ENCODE measurements at regions not wholly inside any gene's neighbourhood (a gene's known extent, or its start where the extent isn't known, plus 50 kb on each side); places are given as distances from the start of the nearest gene placed in this dataset.

DNA sequence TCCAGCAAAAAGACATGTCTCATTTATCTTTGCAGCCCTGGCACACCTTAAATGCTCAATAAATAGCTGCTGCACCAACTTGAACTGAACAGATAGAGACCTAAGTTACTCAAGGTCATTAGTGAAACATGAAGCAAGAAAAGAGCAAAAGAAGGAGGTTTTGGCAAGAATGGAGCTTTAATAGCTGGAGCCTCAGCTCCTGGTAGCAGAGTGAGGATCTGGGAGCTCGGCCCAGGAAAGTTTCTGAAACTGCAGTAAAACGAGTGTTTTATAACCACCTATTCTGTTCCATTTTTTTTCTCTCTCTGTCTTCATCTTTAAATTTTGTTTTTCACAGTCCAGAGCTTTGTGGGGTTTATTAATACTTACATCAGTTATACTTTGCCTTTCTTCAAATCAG lies 207.5 kb downstream of the SETD4 start:
- Mint-ChIP-seq H3K9me3 (ENCODE audit: low read depth) (no peaks in the 10 kb centered on the region), H3K36me3 (ENCODE audit: low read depth) (no peaks in the 10 kb centered on the region), H3K27me3 (ENCODE audit: low read depth) (no peaks in the 10 kb centered on the region), H3K4me1 (ENCODE audit: low read depth) (peaks cover 49% of the 10 kb centered on the region), H3K27ac (ENCODE audit: unreplicated experiment) (no peak overlapping the region), H3K4me3 (ENCODE audit: unreplicated experiment) (no peak overlapping the region)
- TF ChIP-seq, protein P1, sequence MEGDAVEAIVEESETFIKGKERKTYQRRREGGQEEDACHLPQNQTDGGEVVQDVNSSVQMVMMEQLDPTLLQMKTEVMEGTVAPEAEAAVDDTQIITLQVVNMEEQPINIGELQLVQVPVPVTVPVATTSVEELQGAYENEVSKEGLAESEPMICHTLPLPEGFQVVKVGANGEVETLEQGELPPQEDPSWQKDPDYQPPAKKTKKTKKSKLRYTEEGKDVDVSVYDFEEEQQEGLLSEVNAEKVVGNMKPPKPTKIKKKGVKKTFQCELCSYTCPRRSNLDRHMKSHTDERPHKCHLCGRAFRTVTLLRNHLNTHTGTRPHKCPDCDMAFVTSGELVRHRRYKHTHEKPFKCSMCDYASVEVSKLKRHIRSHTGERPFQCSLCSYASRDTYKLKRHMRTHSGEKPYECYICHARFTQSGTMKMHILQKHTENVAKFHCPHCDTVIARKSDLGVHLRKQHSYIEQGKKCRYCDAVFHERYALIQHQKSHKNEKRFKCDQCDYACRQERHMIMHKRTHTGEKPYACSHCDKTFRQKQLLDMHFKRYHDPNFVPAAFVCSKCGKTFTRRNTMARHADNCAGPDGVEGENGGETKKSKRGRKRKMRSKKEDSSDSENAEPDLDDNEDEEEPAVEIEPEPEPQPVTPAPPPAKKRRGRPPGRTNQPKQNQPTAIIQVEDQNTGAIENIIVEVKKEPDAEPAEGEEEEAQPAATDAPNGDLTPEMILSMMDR (IDR thresholded peaks at IDR 0.05), result no peak
- DNase-seq (ENCODE audit: low spot score), result no peak

- Mint-ChIP-seq H3K27ac (ENCODE audit: unreplicated experiment) (peak overlapping the region; percentile 90), H3K4me1 (ENCODE audit: low read depth) (peaks cover 43% of the 10 kb centered on the region), H3K36me3 (ENCODE audit: low read depth) (no peaks in the 10 kb centered on the region), H3K9me3 (ENCODE audit: low read depth) (no peaks in the 10 kb centered on the region), H3K27me3 (ENCODE audit: low read depth) (no peaks in the 10 kb centered on the region), H3K4me3 (ENCODE audit: unreplicated experiment) (peak overlapping the region; percentile 34)
- no peak for DNase-seq (ENCODE audit: low spot score)
- TF ChIP-seq, protein P1 (IDR thresholded peaks at IDR 0.05), result no peak
Measured at GRCh38 chr21:35850542-35851103, 209.7 kb downstream of the SETD4 start.

DNA sequence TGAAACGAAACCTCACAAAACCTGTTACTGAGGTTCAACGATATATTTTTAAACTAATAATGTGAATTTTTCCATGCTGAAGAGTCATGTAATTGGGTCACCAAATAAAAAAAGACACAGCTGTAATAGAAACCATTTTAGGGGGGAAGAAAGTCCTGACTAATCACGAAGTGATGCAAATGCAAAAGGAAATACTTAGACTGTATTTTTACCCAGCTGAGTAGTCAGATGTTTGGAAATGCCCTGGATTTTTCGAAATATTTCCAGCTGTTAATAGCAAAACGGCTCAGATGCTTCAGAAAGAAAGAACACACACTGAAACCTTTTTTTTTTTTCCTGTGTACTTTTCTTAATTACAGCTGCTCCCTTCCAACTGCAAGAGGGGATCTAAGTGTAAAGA lies 210.3 kb downstream of the SETD4 start:
- DNase-seq (ENCODE audit: low spot score), result no peak
- Mint-ChIP-seq H3K36me3 (ENCODE audit: low read depth) (no peaks in the 10 kb centered on the region), H3K4me3 (ENCODE audit: unreplicated experiment) (peak overlapping the region; percentile 34), H3K27me3 (ENCODE audit: low read depth) (no peaks in the 10 kb centered on the region), H3K27ac (ENCODE audit: unreplicated experiment) (peak overlapping the region; percentile 90), H3K9me3 (ENCODE audit: low read depth) (no peaks in the 10 kb centered on the region), H3K4me1 (ENCODE audit: low read depth) (peaks cover 41% of the 10 kb centered on the region)
- TF ChIP-seq, protein P1 (IDR thresholded peaks at IDR 0.05), result no peak

DNA sequence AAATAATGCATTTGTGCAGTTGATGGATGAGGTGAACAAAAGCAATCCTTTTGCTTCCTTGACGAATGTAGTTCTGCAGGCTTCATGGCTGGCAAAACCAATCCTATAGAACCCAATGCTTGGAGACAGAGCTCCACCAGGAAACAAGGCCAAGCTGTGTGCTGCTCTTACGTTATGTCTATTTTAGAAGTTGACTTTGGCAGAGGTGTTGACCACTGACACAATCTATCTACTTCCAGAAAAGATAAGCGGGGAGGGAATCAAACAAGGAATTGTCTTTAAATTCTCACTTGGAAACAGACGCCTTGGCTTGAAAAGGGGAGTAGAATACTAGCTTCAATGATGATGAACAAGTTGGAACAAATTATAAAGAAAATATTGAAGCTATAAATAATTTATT lies 211.2 kb downstream of the SETD4 start:
- Mint-ChIP-seq H3K4me1 (ENCODE audit: low read depth) (peaks cover 41% of the 10 kb centered on the region), H3K4me3 (ENCODE audit: unreplicated experiment) (no peak overlapping the region), H3K9me3 (ENCODE audit: low read depth) (no peaks in the 10 kb centered on the region), H3K36me3 (ENCODE audit: low read depth) (no peaks in the 10 kb centered on the region), H3K27ac (ENCODE audit: unreplicated experiment) (peak overlapping the region; percentile 90), H3K27me3 (ENCODE audit: low read depth) (no peaks in the 10 kb centered on the region)
- TF ChIP-seq, protein P1 (IDR thresholded peaks at IDR 0.05), result no peak
- no peak for DNase-seq (ENCODE audit: low spot score)

DNA sequence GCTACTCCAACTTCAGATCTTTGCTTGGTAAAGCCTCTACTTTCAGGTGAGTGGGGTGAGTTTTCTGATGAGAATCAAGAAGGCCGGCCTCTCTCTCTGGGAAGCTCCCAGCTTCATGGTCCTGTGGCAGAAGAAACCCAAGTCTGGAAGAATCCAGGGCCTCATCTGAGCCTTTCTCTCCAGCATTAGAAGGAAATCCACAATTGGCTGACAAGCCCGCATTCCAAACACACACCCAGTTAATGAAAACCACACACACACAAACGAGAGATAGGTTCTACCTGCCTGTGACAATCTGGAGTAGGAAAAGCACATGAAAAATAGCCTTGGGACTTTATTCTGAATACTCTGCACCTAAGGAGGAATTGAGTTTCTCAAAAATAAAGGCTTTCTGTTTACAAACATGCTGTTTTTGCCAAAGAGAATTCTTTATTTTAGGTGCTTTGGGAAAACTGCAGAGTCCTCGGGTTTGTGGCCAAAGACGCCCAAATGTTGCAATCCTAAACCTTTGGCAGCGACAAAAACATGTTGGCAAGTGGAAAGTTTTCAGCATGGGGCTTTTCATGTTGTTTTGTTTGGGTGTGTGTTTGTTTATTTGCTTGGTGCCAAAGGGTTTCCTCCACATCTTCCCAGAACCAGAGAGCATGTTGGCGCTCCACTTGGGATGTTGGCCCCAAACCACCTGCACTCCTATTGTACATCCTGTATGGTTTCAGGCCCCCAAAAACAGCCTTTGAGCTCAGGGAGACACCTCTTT lies 216.2 kb downstream of the SETD4 start:
- no peak overlapping the region for H3K4me3 Mint-ChIP-seq (ENCODE audit: unreplicated experiment)
- H3K36me3 Mint-ChIP-seq (ENCODE audit: low read depth), result no peaks in the 10 kb centered on the region
- no peaks in the 10 kb centered on the region for H3K9me3 Mint-ChIP-seq (ENCODE audit: low read depth)
- DNase-seq (ENCODE audit: low spot score), result no peak
- H3K4me1 Mint-ChIP-seq (ENCODE audit: low read depth), result peaks cover 18% of the 10 kb centered on the region
- H3K27me3 Mint-ChIP-seq (ENCODE audit: low read depth), result no peaks in the 10 kb centered on the region
- H3K27ac Mint-ChIP-seq (ENCODE audit: unreplicated experiment), result no peak overlapping the region
- TF ChIP-seq, protein P1 (IDR thresholded peaks at IDR 0.05), result no peak
